ENCODE measurements at regions not wholly inside any gene's neighbourhood (a gene's known extent, or its start where the extent isn't known, plus 50 kb on each side); places are given as distances from the start of the nearest gene placed in this dataset.

DNA sequence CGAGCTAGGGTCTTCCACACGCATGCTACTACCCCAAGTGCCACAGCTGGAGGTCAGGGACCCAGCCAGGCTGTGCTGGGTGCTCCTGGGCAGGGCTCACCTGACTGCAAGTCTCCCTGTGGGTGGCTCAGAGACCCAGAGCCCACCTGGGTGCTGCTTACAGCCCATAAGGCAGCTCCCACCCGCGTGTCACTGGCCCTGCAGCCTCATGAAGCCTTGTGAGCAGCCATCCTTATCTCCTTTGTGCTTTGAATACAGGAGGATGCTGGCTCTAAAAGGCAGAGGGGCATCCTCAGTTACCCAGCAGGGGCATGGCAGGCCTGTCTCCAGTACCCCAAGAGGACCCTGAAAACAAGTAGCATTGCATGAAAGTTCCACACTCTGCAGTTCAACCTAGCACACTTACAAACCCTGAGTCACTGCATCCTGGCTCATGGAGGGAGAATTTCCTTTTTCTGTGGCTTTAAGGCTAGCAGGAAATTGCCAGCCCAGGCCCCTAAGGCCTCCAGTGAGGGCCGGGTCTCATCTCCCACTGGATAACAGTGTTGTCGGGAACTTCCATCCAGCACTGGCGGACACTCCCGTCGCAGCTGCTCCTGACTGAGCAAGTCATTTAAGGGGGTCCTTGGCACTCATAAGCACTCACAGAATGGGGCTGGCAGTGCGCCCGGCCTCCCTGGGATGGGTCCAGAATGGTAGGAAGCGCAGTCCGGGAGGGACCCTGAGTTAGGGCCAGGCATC is 137.1 kb downstream of the RPIA start:
- peaks cover 7% of the 10 kb centered on the region for H3K27me3 Mint-ChIP-seq (ENCODE audit: low read depth)
- no peak overlapping the region for H3K4me3 Mint-ChIP-seq
- H3K27ac Mint-ChIP-seq: no peak overlapping the region
- no peaks in the 10 kb centered on the region for H3K4me1 Mint-ChIP-seq (ENCODE audit: low read depth)
- H3K9me3 Mint-ChIP-seq: no peaks in the 10 kb centered on the region
- no peaks in the 10 kb centered on the region for H3K36me3 Mint-ChIP-seq (ENCODE audit: low read depth)

DNA sequence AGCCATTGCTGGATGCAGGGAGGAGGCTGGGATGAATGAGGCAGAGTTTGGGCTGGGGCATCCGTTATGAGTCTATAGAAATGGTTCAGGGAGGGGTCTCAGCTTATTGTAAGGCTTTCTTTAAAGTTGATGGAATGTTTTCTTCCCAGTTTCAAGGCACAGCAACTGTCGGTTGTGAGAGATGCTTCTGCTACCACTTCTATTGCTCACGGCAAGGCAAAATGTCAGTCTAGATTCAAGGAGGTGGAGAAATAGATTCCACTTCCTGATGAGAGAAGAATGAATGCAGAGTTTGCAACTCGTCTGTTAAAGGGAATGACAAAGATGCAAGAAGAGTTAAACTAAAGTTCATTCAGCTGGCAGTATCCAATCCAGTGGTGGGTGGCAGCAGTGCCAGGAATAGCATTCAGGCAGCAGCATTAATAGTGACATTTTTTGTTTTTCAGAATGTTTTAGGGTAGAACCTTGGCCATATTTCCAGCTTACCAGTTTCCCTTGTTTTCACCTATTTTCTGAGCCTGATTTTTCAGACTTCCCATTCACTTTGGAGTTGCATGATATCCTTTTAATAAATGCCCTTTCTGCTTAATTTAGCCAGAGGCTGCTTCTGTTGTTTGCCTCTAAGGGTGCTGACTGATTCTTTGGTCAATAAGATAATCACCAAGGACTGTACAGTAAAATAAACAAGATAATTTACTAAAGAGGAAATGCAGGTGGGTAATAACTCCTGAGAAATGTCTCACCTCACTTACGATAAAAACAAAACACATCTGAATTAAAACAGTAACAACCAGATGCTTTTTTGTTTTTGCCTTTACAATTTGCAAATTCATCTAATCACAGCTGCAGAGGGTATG is 138.4 kb downstream of the RPIA start:
- Mint-ChIP-seq H3K4me1 (ENCODE audit: low read depth) (no peaks in the 10 kb centered on the region), H3K27me3 (ENCODE audit: low read depth) (peaks cover 7% of the 10 kb centered on the region), H3K36me3 (ENCODE audit: low read depth) (no peaks in the 10 kb centered on the region), H3K4me3 (no peak overlapping the region), H3K27ac (no peak overlapping the region), H3K9me3 (no peaks in the 10 kb centered on the region)

DNA sequence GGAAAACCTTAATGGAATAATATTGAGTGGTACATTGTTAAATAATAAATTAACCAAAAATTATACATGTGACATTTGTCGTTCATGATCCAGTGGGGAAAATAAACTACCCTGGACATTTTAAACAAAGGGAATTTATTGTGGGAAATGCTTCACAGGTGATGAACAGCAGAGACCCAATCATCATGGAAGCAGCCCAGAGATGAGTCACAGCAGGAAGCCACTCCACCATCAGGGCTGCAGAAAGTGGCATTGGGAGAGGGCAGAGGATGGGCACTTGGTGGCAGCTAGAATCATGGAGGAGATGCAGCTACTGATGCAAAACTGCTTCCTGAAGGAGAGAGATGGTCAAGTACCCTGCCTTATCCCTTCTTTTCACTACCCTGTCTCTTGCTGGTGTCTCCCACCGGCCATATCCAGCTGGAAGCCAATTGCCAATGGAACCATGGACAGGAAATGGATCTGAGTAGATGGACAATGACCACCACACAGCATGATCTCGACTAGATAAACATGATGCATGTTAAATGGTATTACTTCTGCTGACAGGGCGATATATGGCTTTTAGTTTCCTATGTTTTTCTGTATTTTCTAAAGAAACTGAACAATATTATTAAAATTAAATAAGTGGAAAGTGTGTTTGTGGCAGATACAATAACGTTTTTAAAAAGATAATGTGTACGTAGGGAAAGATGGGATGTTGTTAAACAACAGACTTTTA is 139.8 kb downstream of the RPIA start:
- Mint-ChIP-seq H3K36me3 (ENCODE audit: low read depth) (no peaks in the 10 kb centered on the region), H3K4me1 (ENCODE audit: low read depth) (no peaks in the 10 kb centered on the region), H3K4me3 (no peak overlapping the region), H3K9me3 (no peaks in the 10 kb centered on the region), H3K27ac (no peak overlapping the region), H3K27me3 (ENCODE audit: low read depth) (peaks cover 7% of the 10 kb centered on the region)

DNA sequence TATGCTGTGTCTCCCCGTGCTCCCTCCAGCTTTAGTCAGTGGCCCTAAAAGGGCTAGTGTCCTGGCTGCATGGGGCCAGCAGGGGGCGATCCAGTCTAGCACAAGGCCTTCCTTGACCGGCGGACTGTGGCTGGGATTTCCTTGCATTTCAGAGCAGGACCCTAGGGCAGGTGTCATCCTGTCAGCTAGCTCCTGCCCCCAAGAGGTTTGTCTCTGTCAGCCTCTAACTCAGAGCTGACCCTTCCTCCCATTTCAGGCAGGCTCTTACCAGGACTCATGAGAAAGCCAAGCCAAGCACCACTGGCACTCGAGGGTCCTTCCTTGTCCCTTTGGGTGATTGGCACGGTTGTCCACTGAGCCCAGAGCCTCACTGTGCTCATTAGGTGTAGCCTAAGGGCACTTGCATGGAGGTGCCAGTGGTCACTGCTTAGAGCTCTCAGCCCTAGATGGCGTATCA is 140.3 kb downstream of the RPIA start:
- Mint-ChIP-seq H3K27me3 (ENCODE audit: low read depth) (peaks cover 7% of the 10 kb centered on the region), H3K27ac (no peak overlapping the region), H3K36me3 (ENCODE audit: low read depth) (no peaks in the 10 kb centered on the region), H3K4me3 (no peak overlapping the region), H3K9me3 (no peaks in the 10 kb centered on the region), H3K4me1 (ENCODE audit: low read depth) (no peaks in the 10 kb centered on the region)

DNA sequence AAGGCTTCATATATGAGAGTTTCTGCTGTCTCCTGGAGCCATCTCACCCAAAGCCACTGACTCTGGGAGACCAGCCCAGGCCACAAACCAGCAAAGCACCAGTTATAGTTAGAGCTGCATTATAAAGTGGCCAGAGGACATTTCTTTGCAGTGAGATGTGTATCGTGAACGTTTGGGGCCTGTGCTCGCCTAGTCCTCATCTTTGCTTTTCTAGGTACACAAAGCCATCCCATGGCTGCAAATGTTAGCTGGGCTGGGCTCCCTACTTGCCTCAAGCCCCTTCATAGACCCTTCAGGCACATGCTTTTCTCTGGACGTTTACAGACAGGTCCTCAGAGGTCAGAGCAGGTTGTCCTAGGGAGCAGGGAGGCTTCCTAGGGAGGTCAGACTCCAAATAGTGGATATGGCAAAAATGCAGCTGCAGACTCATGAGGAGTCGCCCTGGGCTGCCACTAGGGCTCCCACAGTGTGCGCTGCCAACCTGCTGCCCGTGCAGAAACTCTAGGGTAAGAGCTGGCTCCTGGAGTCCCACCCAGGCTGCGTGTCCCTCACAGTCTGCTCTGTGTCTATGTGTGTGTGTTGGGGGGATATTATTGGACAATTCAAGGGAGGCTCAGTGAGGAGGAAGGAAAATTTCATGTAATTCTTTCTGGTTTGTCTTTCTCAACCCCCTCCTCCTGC is 141.0 kb downstream of the RPIA start:
- peaks cover 7% of the 10 kb centered on the region for H3K27me3 Mint-ChIP-seq (ENCODE audit: low read depth)
- H3K27ac Mint-ChIP-seq: no peak overlapping the region
- H3K9me3 Mint-ChIP-seq: no peaks in the 10 kb centered on the region
- no peaks in the 10 kb centered on the region for H3K4me1 Mint-ChIP-seq (ENCODE audit: low read depth)
- H3K36me3 Mint-ChIP-seq (ENCODE audit: low read depth): no peaks in the 10 kb centered on the region
- no peak overlapping the region for H3K4me3 Mint-ChIP-seq

DNA sequence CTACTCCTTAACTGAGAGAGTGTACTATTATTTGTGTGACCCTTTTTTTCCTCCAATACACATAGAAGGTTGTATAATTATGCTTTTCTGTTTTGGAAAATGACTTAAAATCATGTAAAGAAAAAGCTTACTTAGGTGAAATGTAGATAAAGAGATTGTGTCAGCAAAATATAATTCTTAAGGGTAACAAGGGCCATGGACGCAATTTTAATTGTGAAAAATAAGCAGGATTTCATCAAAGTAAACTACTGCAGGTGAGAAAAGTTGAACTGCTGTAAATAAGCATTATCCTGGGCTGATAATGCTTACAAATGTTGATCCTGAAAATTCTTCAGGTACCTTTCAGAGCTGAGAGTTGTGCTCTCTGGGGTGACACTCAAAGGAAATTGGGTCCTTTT is 141.5 kb downstream of the RPIA start:
- no peak overlapping the region for H3K27ac Mint-ChIP-seq
- no peak overlapping the region for H3K4me3 Mint-ChIP-seq
- no peaks in the 10 kb centered on the region for H3K9me3 Mint-ChIP-seq
- H3K36me3 Mint-ChIP-seq (ENCODE audit: low read depth): no peaks in the 10 kb centered on the region
- H3K27me3 Mint-ChIP-seq (ENCODE audit: low read depth): peaks cover 7% of the 10 kb centered on the region
- H3K4me1 Mint-ChIP-seq (ENCODE audit: low read depth): no peaks in the 10 kb centered on the region

DNA sequence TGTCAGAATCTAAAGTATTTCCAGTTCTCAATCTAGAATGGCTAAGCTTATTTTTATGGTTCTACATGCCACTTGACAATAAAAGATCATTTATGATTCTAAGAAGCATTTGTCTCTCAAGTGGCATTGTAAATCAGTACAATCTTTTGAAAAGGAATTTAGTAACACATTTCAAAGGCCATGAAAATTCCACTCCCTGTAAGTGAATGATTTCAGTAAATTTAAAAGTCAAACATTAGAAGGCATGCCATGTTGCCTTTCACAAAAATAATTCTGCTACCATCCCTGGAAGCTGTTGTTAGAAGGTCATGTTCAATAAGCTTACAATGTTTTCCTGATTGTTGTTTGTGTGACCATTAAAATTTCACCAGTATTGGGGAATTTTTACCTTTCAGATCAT is 142.9 kb downstream of the RPIA start:
- H3K27me3 Mint-ChIP-seq (ENCODE audit: low read depth): peaks cover 3% of the 10 kb centered on the region
- H3K4me3 Mint-ChIP-seq: no peak overlapping the region
- no peaks in the 10 kb centered on the region for H3K9me3 Mint-ChIP-seq
- H3K36me3 Mint-ChIP-seq (ENCODE audit: low read depth): no peaks in the 10 kb centered on the region
- no peaks in the 10 kb centered on the region for H3K4me1 Mint-ChIP-seq (ENCODE audit: low read depth)
- no peak overlapping the region for H3K27ac Mint-ChIP-seq

DNA sequence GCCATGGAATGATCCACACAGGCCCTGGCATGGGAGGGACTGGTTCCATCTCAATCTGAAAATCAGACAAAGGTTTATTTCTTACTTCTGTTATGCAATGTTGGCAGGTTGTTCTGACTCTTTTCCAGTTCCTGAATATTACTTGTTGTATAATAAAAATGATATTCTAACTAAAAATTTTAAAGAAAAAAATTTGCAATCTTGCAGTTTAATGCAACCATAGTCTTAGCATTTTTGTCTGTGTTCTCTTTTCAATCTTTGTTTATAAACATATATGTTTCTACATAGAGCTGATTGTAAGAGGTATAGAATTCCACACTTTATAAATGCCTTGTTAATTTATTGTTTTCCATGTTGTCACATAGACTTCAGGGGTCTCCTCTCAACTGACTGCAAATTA is 143.4 kb downstream of the RPIA start:
- Mint-ChIP-seq H3K36me3 (ENCODE audit: low read depth) (no peaks in the 10 kb centered on the region), H3K4me1 (ENCODE audit: low read depth) (no peaks in the 10 kb centered on the region), H3K9me3 (no peaks in the 10 kb centered on the region), H3K27me3 (ENCODE audit: low read depth) (no peaks in the 10 kb centered on the region), H3K27ac (no peak overlapping the region), H3K4me3 (no peak overlapping the region)

DNA sequence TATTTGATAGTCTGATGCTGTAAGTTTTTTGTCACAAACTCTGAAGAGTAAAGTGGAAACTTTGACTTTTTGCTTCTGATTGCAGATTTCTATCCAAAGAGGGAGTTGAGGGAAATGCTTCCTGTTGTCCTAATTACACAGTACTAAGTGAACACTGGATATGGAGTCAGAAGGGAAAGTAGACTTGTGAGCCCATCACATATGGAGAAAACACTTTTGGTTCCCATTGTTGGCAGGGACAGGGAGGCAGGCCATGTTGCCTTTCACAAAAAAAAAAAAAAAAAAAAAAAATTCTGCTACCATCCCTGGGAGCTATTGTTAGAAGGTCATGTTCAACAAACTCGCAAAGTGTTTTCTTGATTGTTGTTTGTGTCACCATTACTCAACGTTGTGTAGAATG is 144.3 kb downstream of the RPIA start:
- Mint-ChIP-seq H3K4me1 (ENCODE audit: low read depth) (no peaks in the 10 kb centered on the region), H3K9me3 (no peaks in the 10 kb centered on the region), H3K27me3 (ENCODE audit: low read depth) (no peaks in the 10 kb centered on the region), H3K27ac (no peak overlapping the region), H3K4me3 (no peak overlapping the region), H3K36me3 (ENCODE audit: low read depth) (no peaks in the 10 kb centered on the region)

DNA sequence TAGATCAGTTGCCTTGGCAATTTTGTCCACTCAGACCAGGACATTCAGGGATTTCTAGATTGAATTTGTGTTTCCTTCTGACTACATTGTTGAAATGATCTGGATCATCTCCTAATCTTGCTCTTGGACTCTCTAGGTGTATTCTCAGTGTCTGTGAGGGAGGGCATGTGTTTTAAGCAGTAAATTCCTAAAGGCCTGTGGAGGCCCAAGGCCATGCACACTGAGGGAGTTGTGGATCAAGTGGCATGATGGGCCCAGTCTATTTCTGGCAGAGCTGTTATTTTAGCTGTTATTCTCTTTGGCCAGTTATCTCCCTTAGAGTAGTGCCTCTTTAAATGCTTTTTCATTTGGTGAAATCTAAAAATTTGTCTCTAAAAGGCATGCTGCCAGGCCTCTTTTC is 144.9 kb downstream of the RPIA start:
- Mint-ChIP-seq H3K36me3 (ENCODE audit: low read depth) (no peaks in the 10 kb centered on the region), H3K9me3 (no peaks in the 10 kb centered on the region), H3K4me1 (ENCODE audit: low read depth) (no peaks in the 10 kb centered on the region), H3K27me3 (ENCODE audit: low read depth) (no peaks in the 10 kb centered on the region), H3K4me3 (no peak overlapping the region), H3K27ac (no peak overlapping the region)

DNA sequence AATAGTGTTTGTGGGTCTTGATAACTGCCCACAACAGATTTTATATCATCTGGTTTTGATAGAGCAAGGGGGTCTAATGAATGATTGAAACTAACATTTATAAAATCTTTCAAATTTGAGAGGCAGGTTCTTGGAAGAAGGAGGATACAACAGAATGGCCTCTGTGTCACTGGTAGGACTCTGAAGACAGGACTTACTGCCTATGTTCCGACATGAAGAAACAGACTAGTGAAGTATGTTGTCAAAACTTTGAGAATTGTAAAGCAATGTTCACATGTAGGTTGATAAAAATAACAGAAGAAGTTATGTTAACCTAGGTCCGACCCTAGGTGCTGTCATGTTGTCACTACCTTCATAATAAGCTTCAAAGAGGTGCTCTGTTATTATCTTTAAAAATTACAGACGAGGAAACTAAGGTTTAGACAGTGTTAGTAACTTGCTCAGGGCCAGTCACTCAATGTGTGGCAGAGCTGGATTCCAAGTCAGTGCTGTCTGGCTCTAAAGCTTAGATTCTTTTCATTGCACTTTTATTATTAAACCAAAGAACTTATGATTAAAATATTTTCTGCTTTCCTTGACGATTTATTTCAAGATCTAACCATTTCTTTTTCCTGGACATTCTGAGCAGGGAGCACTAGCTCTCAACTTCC is 146.2 kb downstream of the RPIA start:
- H3K9me3 Mint-ChIP-seq: no peaks in the 10 kb centered on the region
- H3K4me3 Mint-ChIP-seq: no peak overlapping the region
- H3K36me3 Mint-ChIP-seq (ENCODE audit: low read depth): no peaks in the 10 kb centered on the region
- H3K4me1 Mint-ChIP-seq (ENCODE audit: low read depth): no peaks in the 10 kb centered on the region
- no peak overlapping the region for H3K27ac Mint-ChIP-seq
- peaks cover 4% of the 10 kb centered on the region for H3K27me3 Mint-ChIP-seq (ENCODE audit: low read depth)

DNA sequence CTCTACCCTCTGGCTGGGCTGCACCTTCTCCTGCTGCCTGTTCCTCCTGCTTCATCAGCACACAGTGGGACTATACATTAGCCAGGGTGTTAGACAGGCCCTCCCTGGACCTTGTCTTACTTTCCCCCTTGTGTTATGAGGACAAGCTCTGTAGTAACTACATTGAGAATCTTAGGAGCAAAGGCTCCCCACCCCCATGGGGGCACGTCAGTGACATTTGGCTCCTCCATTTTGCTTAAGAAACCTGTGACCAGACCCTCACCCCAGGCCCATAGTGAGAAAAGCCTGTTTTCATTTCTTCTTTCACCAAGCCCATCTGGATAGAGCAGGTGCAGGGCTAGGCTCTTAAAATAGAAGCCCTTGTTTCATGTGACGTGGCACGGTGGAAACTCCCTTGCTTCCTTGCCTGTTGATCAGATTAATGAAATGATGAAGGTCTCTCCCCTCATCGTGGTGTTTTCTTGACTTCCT is 146.7 kb downstream of the RPIA start:
- no peaks in the 10 kb centered on the region for H3K9me3 Mint-ChIP-seq
- no peaks in the 10 kb centered on the region for H3K4me1 Mint-ChIP-seq (ENCODE audit: low read depth)
- peaks cover 4% of the 10 kb centered on the region for H3K27me3 Mint-ChIP-seq (ENCODE audit: low read depth)
- no peak overlapping the region for H3K4me3 Mint-ChIP-seq
- H3K36me3 Mint-ChIP-seq (ENCODE audit: low read depth): no peaks in the 10 kb centered on the region
- H3K27ac Mint-ChIP-seq: no peak overlapping the region

DNA sequence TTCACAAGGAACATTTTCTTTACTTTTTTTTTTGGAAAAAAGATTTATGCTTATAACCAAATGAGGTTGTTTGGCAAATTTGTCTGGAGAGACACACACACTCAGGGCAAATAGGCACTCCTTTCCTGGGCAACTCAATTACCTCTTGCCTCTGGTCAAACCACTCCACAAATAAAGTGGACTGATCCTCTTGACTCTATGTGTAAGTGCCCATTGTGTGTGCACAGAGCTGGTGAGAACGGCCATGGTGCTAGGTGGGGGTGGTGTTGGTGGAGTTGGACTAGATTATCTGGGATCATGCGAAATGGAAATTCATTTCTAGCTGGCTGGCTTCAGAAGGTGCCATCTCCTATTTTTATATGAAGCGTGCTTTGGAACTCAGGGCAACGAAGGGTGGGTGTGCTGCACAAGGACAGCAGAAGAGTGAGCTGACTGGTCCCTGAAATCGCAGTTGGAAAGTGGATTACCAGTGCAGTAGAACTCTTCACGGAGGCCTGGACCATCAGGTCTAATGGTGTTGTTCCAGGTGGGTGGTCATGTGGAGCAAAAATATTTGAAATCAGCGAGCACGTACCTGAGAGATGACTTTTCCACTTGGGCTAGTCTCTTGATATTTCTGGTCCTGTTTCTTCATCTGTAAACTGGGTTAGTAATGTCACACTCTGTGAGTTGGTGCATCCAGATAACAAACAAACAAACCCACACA is 149.9 kb downstream of the RPIA start:
- no peaks in the 10 kb centered on the region for H3K36me3 Mint-ChIP-seq (ENCODE audit: low read depth)
- no peaks in the 10 kb centered on the region for H3K4me1 Mint-ChIP-seq (ENCODE audit: low read depth)
- no peak overlapping the region for H3K27ac Mint-ChIP-seq
- H3K9me3 Mint-ChIP-seq: no peaks in the 10 kb centered on the region
- H3K4me3 Mint-ChIP-seq: no peak overlapping the region
- H3K27me3 Mint-ChIP-seq (ENCODE audit: low read depth): peaks cover 12% of the 10 kb centered on the region

Measured in T-helper 1 cell treated with Interleukin-12 subunit alpha and Interleukin-12 subunit beta and Interleukin-4 antibody, amounts not matched to agents 30 μg/mL and 1 μg/mL, for 36 hours (primary cell).